Keratinocyte (primary cell): ENCODE measurements at regions not wholly inside any gene's neighbourhood (a gene's known extent, or its start where the extent isn't known, plus 50 kb on each side); places are given as distances from the start of the nearest gene placed in this dataset.

ENCODE experiments used
- CTCF ChIP-seq, 3 experiments: IDR thresholded peaks in 1 of 3; conservative IDR thresholded peaks in 1 of 3; optimal IDR thresholded peaks in 1 of 3; 2 replicates in 2 of 3; 3 replicates in 1 of 3; pipeline versions ENCODE3 to v1.5.1; 2011; ENCODE audit warnings: low read length in 3 of 3, mild to moderate bottlenecking in 3 of 3, moderate library complexity in 2 of 3, control low read depth in 1 of 3, inconsistent platforms in 1 of 3; ENCODE audit not compliant: insufficient read depth in 2 of 3; ENCODE audit errors: extremely low read depth in 1 of 3
- EZH2 ChIP-seq: IDR thresholded peaks from one replicate; pipeline ENCODE4 v1.6.1; 2012; ENCODE audit warnings: inconsistent platforms, mild to moderate bottlenecking, low read length, moderate library complexity

- TF ChIP-seq EZH2, result no peak
- TF ChIP-seq CTCF (optimal IDR thresholded peaks at IDR 0.05 in 1 of 3, IDR thresholded peaks at IDR 0.05 in 1 of 3, conservative IDR thresholded peaks at IDR 0.05 in 1 of 3; ENCODE audit: extremely low read depth in 1 of 3, insufficient read depth in 2 of 3, low read length in 3 of 3), result no peak
Measured at GRCh38 chr9:109872901-109873300, 92.9 kb downstream of the PALM2AKAP2 start.
